NCI-H446 (cell line): ENCODE measurements at regions not wholly inside any gene's neighbourhood (a gene's known extent, or its start where the extent isn't known, plus 50 kb on each side); places are given as distances from the start of the nearest gene placed in this dataset.
"Not testable (repeated sequence)": the region's sequence is repeated elsewhere in the genome, so short reads cannot be mapped to it uniquely, and the experiment has no call there.

ENCODE experiments used
- DNase-seq, 2 experiments: peaks; one replicate each; lab custom pipeline; 2025; lab: John Stamatoyannopoulos, UW

DNA sequence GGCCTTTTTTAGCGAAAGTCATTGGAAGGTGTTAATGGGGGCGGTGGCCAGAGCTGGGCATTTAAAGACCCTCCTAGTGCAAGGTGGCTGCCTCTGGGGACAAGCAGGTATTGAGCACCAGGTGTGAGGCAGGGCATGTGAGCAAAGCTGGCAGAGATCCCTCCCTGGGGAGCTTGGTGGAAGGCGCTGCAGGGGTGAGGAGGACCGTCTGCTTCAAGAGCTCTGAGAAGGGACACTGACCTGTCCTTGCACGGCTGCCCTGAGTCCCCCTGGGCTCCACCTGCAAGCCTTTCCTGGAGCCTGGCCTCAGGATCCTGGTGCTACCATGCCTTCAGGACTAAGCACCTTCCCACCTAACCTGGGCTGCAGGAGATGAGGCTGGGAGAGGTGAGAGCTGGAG, 127.0 kb upstream of the CIBAR2 start:
- DNase-seq: no peak

DNA sequence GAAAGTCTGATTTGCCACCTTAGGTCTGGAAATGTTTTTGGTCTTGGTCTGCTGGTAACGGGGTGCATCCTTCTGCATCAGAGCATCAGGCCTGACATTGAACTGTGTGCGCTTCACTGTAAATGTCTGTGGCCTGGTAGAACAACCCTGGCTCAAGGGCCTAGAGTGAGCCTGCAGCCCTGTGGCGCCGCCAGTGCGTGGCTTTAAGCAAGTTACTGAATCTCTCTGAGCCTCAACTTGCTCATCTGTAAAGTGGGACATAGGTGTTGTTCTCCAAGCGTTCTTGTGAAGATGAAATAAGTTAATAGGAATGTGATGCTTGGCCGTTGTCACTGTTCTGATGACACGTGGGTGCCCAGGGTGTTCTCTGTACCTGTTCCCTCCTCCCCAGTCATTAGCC, 127.6 kb upstream of the CIBAR2 start:
- no peak for DNase-seq

DNA sequence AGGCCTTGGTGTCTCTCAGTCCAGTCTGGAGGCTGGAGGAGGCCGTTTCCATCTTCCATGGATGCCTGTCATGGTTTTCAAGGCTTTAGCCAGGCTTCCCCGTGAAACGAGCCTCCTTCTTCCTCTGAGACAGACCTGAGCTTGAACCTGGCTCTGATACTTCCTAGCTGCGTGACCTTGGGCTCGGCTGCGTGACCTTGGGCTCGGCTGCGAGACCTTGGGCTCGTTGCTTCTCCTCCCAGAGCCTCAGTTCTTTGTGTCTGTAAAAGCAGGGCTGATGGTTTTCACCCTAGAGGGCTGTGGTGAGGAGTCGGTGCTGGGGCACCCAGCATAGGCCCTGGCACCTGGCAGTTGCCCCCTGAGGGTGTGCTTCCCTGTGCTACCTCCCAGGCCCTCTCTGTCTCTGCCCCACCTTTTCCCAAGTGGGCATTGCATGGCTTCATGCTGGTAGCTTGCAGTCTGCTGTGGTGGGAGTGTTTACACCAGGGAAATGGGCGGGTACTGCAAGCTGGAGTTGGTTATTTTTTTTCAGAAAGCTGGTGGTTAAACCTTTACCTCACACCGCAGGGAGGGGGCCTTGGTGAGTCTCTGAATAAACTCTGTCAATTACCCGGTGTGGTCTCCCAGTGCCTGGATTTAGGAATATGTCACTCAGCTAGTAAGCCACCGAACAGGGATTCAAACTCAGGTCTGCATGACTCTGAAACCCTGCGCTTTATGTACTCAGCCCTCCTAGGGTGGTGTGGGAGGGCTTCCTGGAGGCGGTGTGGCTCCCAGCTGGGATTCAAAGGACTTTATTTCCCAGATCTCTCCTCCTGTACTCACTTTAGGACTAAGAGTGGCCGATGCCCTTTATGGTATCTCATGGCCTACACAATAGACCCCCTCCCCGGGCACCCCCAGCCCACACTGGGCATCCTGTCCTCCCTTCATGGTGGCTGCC, 129.0 kb upstream of the CIBAR2 start:
- DNase-seq: no peak

DNA sequence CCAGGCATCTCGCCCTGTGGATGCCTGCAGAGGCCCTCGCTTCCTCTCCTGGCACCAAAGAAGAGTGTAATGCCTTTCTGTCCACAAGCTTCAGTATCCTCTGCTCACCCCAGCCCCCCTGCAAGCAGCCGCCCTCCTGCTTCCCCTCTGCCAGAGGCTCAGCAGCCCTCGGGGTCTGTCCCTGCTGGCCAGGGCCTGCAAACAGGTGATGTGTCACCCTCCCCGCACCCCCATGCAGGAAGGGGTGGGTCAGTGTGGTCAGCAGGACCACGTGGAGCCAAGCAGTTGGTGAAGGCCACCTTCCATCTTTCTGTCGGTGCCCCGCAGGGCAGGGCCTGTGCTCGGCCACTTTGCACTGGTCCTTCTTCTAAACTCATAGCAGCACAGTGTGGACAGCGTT, 129.9 kb upstream of the CIBAR2 start:
- DNase-seq: no peak

DNA sequence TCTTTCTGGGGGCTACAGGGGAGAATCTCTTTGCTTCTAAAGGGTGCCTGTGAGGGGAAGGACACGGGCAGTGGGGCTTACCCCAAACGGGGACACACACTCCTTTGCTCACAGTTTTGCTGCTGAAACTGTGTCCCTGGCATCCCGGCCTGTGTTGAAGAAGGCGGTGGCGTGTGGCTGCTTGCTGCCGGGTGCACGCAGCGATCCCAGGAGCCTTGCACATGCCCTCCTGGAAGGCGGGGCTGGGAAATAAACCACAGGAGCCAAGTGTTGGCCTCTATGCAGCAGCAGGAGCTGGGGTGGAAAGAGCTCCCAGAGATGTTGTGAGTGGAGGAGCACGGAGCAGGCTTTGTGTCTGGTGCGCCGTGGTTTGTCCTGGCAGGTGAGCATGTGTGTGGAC, 131.0 kb upstream of the CIBAR2 start:
- no peak for DNase-seq

DNA sequence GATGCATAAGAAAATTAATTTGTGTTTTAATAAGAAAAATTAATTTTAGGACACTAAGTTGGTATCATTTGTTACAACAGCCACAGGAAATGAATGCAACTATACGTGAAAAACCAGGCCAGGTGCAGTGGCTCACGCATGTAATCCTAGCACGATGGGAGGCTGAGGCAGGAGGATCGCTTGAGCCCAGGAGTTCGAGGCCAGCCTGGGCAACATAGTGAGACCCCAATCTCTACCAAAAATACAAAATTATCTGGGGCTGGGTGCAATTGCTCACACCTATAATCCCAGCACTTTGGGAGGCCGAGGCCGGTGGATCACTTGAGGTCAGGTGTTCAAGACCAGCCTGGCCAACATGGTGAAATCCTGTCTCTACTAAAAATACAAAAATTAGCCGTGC, 132.2 kb upstream of the CIBAR2 start:
- not testable (repeated sequence) for DNase-seq

DNA sequence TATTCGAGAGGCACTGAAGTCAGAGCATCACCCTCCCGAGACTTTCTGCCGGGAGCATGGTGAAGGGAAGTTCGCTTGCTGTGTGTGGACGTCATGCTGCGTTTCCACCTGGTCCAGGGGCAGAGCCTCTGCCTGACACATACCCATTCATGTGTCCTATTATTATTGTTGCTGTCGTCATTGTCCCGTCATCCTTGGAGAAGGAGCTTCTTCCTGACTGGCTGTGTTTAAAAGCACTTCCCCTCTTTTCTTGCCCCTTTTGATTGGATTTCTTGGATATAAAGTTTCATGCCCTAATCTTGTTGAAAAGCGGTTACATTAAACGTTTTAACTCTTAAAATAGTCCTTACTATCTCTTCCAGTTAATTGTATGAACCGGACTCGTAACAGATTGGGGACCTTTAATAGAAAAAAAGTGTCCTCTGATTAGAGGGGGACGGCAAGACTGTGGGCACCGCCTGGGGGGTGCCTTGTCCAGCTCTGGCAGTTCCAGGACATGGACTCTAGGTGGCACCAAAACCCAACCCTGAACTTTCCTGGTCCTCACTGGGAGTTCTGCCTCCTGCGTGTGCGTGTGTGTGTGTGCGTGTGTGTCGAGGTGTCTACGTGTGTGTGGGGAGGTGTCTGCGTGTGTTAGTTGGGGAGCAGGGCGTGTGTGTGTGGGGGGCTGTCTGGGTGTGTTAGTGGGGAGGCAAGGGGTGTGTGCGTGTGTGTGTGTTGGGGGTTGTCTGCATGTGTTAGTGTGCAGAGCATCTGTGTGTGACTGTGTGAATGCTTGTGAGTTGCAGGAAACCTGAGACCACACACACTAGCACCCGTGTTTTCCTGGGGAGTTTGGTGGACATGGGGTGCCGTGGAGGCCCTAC, 133.3 kb upstream of the CIBAR2 start:
- peak in 1 of 2 experiments; percentile 59 for DNase-seq

DNA sequence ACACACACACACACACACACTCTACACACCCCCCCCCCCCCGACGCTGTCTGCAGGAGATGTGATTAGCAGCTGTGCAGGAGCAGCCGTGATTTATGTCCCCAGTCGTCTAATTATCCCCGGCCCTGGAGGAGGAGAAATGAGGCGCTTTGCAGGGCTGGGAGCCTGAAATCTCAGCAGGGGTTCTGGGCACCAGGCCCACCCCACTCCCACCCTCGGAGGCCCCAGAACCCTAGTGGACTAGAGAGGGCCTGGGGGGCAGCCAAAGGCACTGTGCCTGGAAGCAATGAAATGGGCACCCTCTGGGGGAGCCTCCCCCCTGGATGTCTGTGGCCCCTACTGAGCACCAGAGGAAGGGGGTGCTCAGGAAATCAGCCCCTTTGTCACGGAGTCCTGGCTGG, 134.2 kb upstream of the CIBAR2 start:
- peak in 1 of 2 experiments; percentile 18 for DNase-seq

DNA sequence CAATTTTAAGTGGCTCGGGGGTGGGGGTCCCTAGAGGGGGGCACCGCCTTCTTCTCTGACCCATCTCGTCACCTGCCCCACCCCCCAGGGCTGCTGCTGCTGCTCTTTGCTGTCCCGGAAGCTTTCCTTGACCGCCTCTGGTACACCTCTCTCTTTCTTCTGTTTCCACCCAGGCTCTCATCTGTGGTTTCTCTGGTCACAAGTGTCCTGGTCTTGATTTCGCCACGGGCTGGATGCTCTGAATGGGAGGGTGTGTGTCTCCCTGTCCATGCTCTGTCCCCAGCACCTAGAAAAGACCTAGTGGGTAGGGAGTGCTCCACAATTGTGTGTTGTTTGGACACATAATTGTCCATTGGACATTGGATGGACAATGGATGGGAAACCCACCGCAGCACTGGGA, 134.7 kb upstream of the CIBAR2 start:
- no peak for DNase-seq

DNA sequence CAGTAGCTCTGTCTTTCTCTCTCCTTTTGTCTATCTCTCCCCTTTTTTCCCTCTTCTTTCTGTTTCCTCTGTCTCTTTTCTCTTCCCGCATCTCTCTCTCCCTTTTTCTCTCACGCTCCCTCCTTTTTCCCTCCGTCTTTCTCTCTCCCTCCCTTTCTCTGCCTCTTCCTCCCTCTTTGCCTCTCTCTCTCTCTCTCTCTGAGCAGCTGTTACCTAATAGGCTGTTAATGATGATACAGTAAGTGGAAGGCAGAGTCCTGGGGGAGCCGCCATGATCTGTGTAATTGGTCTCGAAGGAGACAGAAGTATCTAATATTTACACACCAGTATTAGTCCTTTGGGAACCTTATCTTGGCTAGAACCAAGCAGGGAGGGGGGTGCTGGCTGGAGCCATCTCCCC, 136.1 kb upstream of the CIBAR2 start:
- DNase-seq: no peak

DNA sequence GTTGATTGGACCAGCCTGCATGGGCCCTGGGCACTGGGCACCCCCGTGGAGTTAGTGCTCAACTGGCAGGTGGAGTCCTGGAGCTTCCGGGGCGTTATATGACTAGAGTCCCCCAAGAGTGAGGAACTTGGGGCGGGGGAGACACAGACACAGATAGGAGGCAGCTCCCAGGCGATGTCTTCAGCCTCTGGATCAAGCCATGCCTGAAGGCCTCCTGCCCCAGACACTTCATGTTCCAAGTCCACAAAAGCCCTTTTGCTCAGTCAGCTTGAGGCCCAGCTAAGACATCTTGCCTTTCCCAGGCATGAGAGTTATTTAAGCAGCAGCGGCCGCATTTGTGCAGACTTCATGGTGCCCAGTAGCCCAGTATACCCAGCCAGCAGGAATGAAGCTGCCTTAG, 136.6 kb upstream of the CIBAR2 start:
- DNase-seq: no peak

DNA sequence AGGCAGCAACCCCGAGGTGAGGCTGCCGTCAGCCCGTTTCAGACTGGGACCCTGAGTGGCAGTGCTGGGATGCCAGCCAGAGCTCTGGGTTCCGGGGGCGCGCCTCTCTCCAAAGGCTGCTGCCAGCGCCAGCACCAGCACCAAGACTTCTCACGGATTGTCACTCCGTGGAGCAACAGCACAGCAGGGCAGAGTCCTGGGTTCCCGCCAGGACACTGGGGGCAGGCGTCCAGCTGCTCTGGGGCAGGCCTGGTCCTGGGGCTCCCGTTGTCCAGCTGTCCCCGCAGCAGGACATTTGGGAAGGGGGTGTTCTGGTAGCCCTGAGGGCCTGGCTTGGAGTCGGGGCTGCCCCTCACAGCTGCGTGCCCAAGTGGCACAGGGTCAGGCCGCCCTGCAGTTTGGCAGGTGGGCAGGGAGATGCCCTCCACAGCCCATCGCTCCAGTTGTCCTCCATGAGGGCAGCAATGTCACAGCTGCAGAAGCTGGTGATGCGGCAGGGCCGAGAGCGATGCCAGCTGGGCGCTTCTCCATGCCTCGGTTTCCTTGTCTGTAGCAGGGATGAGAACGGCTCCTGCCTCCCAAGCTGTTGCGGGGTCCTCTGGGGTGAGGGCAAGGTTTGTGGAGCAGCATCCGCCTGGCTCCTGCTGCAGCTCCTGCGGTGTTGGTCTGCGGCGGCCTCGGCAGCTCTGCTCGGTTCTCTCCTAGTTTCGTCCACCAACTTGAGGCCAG, 137.3 kb upstream of the CIBAR2 start:
- DNase-seq: peak in 1 of 2 experiments; percentile 20

DNA sequence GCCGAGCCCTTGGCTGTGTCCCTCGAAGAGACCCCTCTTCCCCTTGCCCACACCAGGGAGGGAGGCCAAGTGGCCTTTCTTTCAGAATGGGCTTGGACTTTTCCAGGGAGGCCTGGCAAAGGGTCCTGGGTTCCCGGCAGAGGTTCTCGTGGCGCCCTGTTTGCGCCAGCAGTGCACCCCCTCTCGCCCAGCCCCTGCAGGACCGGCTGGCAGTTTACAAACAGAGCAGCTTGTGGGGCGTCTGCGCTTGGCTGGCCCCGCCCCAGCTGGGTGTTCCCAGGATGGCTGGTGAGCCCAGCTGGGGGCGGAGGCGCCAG, 137.8 kb upstream of the CIBAR2 start:
- DNase-seq: peak in 1 of 2 experiments; percentile 31

DNA sequence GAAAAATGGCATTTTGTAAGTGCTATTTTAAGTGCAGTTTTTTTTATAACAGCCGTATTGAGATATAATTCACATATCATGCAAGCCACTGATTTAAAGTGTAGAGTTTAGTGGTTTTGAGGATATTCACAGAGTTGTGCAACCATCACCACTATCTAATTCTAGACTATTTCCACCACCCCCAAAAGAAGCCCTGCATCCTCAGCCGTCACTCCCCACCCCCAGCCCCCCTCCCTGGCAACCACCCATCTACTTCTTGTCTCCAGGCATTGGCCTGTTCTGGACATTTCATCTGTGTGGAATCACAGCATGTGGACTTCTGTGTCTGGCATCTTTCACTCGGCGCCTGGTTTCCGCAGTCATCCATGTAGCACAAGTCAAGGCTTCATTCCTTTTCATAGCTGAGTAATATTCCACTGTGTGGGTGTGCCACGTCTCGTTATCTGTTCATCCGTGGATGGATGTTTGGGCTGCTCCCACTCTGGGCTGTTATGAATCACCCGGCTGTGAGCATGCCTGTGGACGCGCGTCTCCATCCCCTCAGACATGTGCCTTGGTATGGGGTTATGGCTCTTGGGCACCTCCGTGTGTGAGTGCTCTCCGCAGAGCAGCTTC, 138.4 kb upstream of the CIBAR2 start:
- DNase-seq: no peak

DNA sequence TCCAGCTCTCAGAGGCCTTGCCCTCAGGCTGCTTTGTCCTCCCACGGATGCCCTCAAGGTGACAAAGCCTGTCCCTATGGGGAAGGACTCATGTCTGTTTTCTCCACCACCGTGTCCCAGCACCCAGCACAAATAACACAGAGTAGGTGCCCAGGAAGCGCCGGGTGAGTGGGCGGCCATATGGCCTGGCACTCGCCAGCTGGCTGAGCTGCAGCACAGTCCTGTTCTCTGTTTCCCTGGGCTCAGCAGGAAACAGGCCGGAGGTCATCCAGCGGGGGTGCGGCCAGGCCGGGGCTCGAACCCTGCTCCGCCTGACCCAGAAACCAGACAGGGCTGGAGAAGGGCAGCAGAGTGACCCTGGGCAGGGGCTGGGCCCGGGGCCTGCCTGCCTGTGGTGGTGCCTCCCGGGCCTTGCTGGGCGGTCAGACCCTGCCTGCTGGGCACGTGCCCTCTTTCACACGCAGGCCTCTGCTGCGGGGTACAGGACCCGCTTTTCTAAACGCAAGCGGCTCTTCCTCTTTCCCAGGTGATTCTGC, 139.0 kb upstream of the CIBAR2 start:
- no peak for DNase-seq

DNA sequence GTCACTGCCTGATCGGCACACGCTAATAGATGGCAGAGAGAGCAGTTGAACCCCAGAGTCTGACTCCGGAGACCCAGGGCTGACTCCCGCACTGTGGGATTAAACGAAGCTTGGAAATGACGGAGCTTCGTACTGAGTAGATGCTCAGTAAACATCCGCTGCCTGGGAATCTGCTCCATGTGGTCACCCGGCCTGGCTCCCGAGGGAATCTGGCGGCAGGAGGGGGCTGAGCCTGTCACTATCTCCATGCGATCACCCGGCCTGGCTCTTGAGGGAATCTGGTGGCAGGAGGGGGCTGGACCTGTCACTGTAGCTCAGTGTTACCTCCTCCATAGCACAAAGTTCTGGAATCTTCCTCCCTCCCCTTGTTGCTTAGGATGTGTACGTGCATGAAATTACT, 139.7 kb upstream of the CIBAR2 start:
- no peak for DNase-seq

DNA sequence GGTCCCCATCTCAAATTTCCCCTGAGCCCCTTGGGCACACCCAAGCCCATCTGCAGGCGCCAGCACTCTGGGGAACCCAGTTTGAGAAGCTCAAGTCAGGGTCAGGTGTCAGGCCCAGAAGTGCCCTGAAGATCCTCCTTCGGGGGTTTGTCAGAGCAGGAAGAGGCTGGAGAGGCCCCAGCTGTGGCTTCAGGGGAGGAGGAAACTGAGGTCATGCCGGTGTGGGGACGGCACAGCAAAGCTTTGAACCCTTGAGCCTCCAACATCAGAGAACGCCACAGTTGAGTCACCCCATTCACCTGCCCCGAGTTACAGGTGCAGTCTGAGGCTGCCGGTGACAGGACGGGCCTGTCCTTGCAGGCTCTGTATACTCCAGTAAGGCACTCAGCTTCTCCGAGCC, 140.2 kb upstream of the CIBAR2 start:
- no peak for DNase-seq

DNA sequence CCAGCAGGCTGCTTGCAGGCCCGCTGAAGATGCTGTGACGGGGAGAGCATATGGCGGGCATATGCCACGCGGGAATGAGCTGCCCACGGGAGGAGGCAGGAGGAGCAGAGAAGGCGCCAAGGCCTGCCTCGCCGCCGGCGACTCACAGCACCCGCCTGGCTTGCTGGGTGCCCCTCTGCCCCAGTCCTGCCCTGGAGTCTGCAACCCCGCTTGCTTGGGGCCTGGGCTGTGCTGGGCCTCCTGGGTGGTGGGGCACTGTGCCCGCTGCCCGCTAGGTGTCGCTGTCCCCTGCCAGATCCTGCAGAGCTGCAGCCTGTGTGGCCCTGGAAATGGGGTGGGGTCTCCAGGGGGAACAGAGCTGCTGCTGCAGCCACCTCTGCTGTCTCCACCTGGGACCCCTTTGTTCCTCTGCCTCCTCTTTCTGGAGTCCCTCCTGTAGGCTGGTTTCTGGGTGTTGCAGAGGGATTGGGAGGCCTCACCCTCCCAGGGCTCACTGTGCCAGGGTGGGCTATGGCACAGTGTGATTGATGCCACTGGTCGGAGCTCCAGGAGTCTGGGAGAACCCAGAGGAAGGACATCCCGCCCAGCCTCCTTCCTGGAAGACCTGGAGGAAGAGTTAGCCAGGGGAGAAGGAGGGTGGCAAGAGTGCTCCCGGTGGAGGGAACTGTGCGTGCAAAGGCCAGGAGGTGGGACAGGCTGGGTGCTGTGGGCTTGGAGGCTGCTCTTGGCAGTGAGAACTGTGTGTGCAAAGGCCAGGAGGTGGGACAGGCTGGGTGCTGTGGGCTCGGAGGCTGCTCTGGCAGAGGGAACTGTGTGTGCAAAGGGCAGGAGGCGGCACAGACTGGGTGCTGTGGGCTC, 141.0 kb upstream of the CIBAR2 start:
- DNase-seq: peak in 1 of 2 experiments; percentile 43

DNA sequence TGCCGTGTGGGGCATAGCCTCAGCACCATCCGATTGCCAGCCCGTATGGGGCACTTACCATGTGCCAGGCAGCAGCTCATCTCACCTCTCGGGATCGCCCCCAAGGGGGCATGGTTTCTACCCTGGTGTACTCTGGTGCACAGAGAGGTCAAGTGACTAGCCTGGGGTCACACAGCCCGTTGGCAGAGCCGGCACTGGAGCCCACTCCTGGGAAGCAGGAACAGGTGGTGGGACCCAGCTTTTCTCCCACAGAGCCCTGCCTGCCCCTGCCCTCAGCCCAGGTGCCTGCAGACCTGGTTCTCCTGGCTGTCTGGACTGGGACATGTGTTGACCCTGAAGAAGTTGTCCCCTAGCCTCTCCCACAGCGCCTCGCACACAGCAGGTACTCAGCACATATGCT, 141.8 kb upstream of the CIBAR2 start:
- DNase-seq: no peak

DNA sequence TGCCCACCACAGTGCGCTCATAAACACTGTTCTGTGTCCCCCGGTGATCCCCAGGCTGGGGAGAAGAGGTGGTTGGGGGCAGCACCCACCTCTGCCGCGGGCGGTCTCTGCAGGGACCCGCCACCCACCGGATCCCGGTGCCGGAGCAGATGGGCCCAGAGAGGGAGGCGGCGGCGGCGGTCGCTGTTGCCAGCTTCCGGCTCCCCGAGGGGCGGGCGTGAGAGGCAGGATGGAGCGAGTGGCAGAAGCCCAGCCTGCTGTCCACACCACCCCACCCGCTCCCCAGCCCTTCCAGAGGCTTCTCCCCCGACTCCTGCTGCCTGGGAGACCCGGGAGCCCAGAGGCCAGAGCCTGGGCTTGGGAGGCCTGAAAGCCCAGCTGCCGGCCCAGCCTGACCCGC, 142.6 kb upstream of the CIBAR2 start:
- no peak for DNase-seq

DNA sequence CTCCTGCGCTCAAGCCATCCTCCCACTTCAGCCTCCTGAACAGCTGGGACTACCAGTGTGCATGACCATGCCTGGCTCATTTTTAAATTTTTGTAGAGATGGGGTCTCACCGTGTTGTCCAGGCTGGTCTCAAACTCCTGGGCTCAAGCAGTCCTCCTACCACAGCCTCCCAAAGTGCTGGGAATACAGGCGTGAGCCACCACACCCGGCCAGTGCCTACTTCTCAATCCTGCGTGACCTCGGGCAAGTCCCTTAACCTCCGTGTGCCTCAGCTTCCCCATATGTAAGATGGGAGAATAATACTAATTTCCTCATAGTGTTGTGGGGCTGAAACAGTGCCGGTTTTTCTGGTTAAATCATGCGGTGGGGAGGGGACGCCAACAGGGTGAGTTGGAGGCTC, 143.5 kb upstream of the CIBAR2 start:
- no peak for DNase-seq
